Activated CD8-positive, alpha-beta T cell treated with anti-CD3 and anti-CD28 coated beads, Interleukin-2, amount 10 ng/mL, durations not matched to agents 7 days and 5 days (primary cell): ENCODE measurements at regions not wholly inside any gene's neighbourhood (a gene's known extent, or its start where the extent isn't known, plus 50 kb on each side); places are given as distances from the start of the nearest gene placed in this dataset.

Source experiments
- ATAC-seq: fragments of 150-1000 bp; cut with Tn5 transposase; one replicate; pipeline ENCODE4 v1.10.0; 2021; ENCODE audit warnings: moderate library complexity
- CTCF ChIA-PET: fragments of 350-600 bp; sonication (Branson Sonifier 250); formaldehyde crosslinking; loops from one replicate; lab custom pipeline; 2021; ENCODE audit warnings: antibody characterized with exemption; lab: Charles Lee
- POLR2A ChIA-PET: fragments of 350-600 bp; sonication (Branson Sonifier 250); formaldehyde crosslinking; loops from one replicate; lab custom pipeline; 2021; ENCODE audit warnings: antibody characterized with exemption; lab: Charles Lee
- DNase-seq: peaks from one replicate; pipeline ENCODE4 v3.0.0-alpha.2; 2020
- H3K27ac Mint-ChIP-seq: one replicate; pipeline ENCODE4 v1.8.0; 2021; ENCODE audit warnings: mild to moderate bottlenecking, mixed read lengths
- H3K27me3 Mint-ChIP-seq: one replicate; pipeline ENCODE4 v1.8.0; 2021; ENCODE audit warnings: low read depth, mixed read lengths
- H3K36me3 Mint-ChIP-seq: one replicate; pipeline ENCODE4 v1.8.0; 2021; ENCODE audit warnings: low read depth, mixed read lengths
- H3K4me1 Mint-ChIP-seq: one replicate; pipeline ENCODE4 v1.8.0; 2021; ENCODE audit warnings: low read depth, mixed read lengths
- H3K4me3 Mint-ChIP-seq: one replicate; pipeline ENCODE4 v1.8.0; 2021; ENCODE audit warnings: mild to moderate bottlenecking, mixed read lengths
- H3K9me3 Mint-ChIP-seq: one replicate; pipeline ENCODE4 v1.8.0; 2022; ENCODE audit warnings: mixed read lengths; ENCODE audit not compliant: insufficient read depth

GRCh38 chr3:25049304-25049703, 378.8 kb upstream of the RARB start:
- no peaks in the 10 kb centered on the region for H3K27me3 Mint-ChIP-seq
- DNase-seq: no peak
- H3K4me3 Mint-ChIP-seq: no peak overlapping the region
- no peaks in the 10 kb centered on the region for H3K36me3 Mint-ChIP-seq
- H3K9me3 Mint-ChIP-seq: no peaks in the 10 kb centered on the region
- no peak for ATAC-seq
- POLR2A ChIA-PET: no interaction called here
- no peak overlapping the region for H3K27ac Mint-ChIP-seq
- CTCF ChIA-PET: interaction anchor here (0.7 to 1.1 kb wide), 2 partner anchors 10 to 16 kb away, joined by 3 read pairs; no protein-coding TSS in a partner anchor
- no peaks in the 10 kb centered on the region for H3K4me1 Mint-ChIP-seq

- ChIA-PET POLR2A (no interaction called here), CTCF (no interaction called here)
- H3K27ac Mint-ChIP-seq: no peak overlapping the region
- ATAC-seq: no peak
- no peaks in the 10 kb centered on the region for H3K27me3 Mint-ChIP-seq
- no peaks in the 10 kb centered on the region for H3K9me3 Mint-ChIP-seq
- H3K4me3 Mint-ChIP-seq: no peak overlapping the region
- no peak for DNase-seq
- no peaks in the 10 kb centered on the region for H3K36me3 Mint-ChIP-seq
- no peaks in the 10 kb centered on the region for H3K4me1 Mint-ChIP-seq
Observed at GRCh38 chr3:25053360-25053759, 374.7 kb upstream of the RARB start.

- ChIA-PET POLR2A (interaction anchor here (0.6 kb wide), 1 partner anchor 87 kb away, joined by 3 read pairs; no protein-coding TSS in a partner anchor), CTCF (no interaction called here)
- no peaks in the 10 kb centered on the region for H3K27me3 Mint-ChIP-seq
- no peak overlapping the region for H3K4me3 Mint-ChIP-seq
- ATAC-seq (no peak), DNase-seq (no peak)
- H3K36me3 Mint-ChIP-seq: no peaks in the 10 kb centered on the region
- H3K4me1 Mint-ChIP-seq: no peaks in the 10 kb centered on the region
- no peak overlapping the region for H3K27ac Mint-ChIP-seq
- H3K9me3 Mint-ChIP-seq: no peaks in the 10 kb centered on the region
Observed at GRCh38 chr3:25056036-25056755, 371.9 kb upstream of the RARB start.

GRCh38 chr3:25056803-25057351, 371.2 kb upstream of the RARB start:
- ATAC-seq (no peak), DNase-seq (no peak)
- no peak overlapping the region for H3K27ac Mint-ChIP-seq
- H3K36me3 Mint-ChIP-seq: no peaks in the 10 kb centered on the region
- ChIA-PET POLR2A (no interaction called here), CTCF (no interaction called here)
- H3K27me3 Mint-ChIP-seq: no peaks in the 10 kb centered on the region
- H3K9me3 Mint-ChIP-seq: no peaks in the 10 kb centered on the region
- no peak overlapping the region for H3K4me3 Mint-ChIP-seq
- H3K4me1 Mint-ChIP-seq: no peaks in the 10 kb centered on the region

- ATAC-seq (no peak), DNase-seq (no peak)
- Mint-ChIP-seq H3K27ac (no peak overlapping the region), H3K36me3 (no peaks in the 10 kb centered on the region), H3K4me3 (no peak overlapping the region), H3K9me3 (no peaks in the 10 kb centered on the region), H3K4me1 (no peaks in the 10 kb centered on the region), H3K27me3 (no peaks in the 10 kb centered on the region)
- ChIA-PET CTCF (no interaction called here), POLR2A (no interaction called here)
Observed at GRCh38 chr3:25057379-25057778, 370.7 kb upstream of the RARB start.

GRCh38 chr3:25064681-25065080, 363.4 kb upstream of the RARB start:
- Mint-ChIP-seq H3K4me3 (no peak overlapping the region), H3K36me3 (no peaks in the 10 kb centered on the region), H3K27me3 (no peaks in the 10 kb centered on the region), H3K9me3 (no peaks in the 10 kb centered on the region), H3K27ac (no peak overlapping the region), H3K4me1 (no peaks in the 10 kb centered on the region)
- CTCF ChIA-PET: interaction anchor here (0.9 kb wide), 1 partner anchor 31 kb away, joined by 3 read pairs; no protein-coding TSS in a partner anchor
- ATAC-seq: no peak
- no peak for DNase-seq
- POLR2A ChIA-PET: no interaction called here

- H3K4me1 Mint-ChIP-seq: no peaks in the 10 kb centered on the region
- CTCF ChIA-PET: no interaction called here
Observed at GRCh38 chr3:25069970-25070369, 358.1 kb upstream of the RARB start.

GRCh38 chr3:25071846-25072245, 356.2 kb upstream of the RARB start:
- no peaks in the 10 kb centered on the region for H3K4me1 Mint-ChIP-seq
- no peaks in the 10 kb centered on the region for H3K27me3 Mint-ChIP-seq
- DNase-seq (no peak), ATAC-seq (no peak)
- no peaks in the 10 kb centered on the region for H3K36me3 Mint-ChIP-seq
- H3K27ac Mint-ChIP-seq: no peak overlapping the region
- peaks cover 5% of the 10 kb centered on the region for H3K9me3 Mint-ChIP-seq
- H3K4me3 Mint-ChIP-seq: no peak overlapping the region
- POLR2A ChIA-PET: no interaction called here
- CTCF ChIA-PET: no interaction called here

More at GRCh38 chr3:25069970-25070369, 358.1 kb upstream of the RARB start:
- POLR2A ChIA-PET: no interaction called here
- DNase-seq (no peak), ATAC-seq (no peak)
- no peaks in the 10 kb centered on the region for H3K27me3 Mint-ChIP-seq
- H3K9me3 Mint-ChIP-seq: peaks cover 5% of the 10 kb centered on the region
- H3K4me3 Mint-ChIP-seq: no peak overlapping the region
- no peak overlapping the region for H3K27ac Mint-ChIP-seq
- no peaks in the 10 kb centered on the region for H3K36me3 Mint-ChIP-seq

- CTCF ChIA-PET: no interaction called here
- no peak for ATAC-seq
- DNase-seq: no peak
- H3K27me3 Mint-ChIP-seq: no peaks in the 10 kb centered on the region
- POLR2A ChIA-PET: no interaction called here
- no peak overlapping the region for H3K27ac Mint-ChIP-seq
- peaks cover 5% of the 10 kb centered on the region for H3K9me3 Mint-ChIP-seq
- no peak overlapping the region for H3K4me3 Mint-ChIP-seq
- H3K4me1 Mint-ChIP-seq: no peaks in the 10 kb centered on the region
- H3K36me3 Mint-ChIP-seq: no peaks in the 10 kb centered on the region
Observed at GRCh38 chr3:25073423-25073822, 354.6 kb upstream of the RARB start.

- Mint-ChIP-seq H3K27me3 (no peaks in the 10 kb centered on the region), H3K4me3 (no peak overlapping the region), H3K36me3 (no peaks in the 10 kb centered on the region), H3K9me3 (peaks cover 5% of the 10 kb centered on the region), H3K4me1 (no peaks in the 10 kb centered on the region), H3K27ac (no peak overlapping the region)
- POLR2A ChIA-PET: no interaction called here
- CTCF ChIA-PET: no interaction called here
- DNase-seq: no peak
- no peak for ATAC-seq
Observed at GRCh38 chr3:25074149-25074548, 353.9 kb upstream of the RARB start.

- CTCF ChIA-PET: no interaction called here
- DNase-seq (no peak), ATAC-seq (no peak)
- H3K36me3 Mint-ChIP-seq: no peaks in the 10 kb centered on the region
- no peaks in the 10 kb centered on the region for H3K27me3 Mint-ChIP-seq
- no peaks in the 10 kb centered on the region for H3K9me3 Mint-ChIP-seq
- POLR2A ChIA-PET: no interaction called here
- no peak overlapping the region for H3K27ac Mint-ChIP-seq
- no peak overlapping the region for H3K4me3 Mint-ChIP-seq
- H3K4me1 Mint-ChIP-seq: no peaks in the 10 kb centered on the region
Observed at GRCh38 chr3:25080461-25080860, 347.6 kb upstream of the RARB start.

GRCh38 chr3:25084016-25084415, 344.0 kb upstream of the RARB start:
- Mint-ChIP-seq H3K4me1 (no peaks in the 10 kb centered on the region), H3K27me3 (no peaks in the 10 kb centered on the region), H3K27ac (no peak overlapping the region), H3K9me3 (no peaks in the 10 kb centered on the region), H3K36me3 (no peaks in the 10 kb centered on the region), H3K4me3 (no peak overlapping the region)
- DNase-seq (no peak), ATAC-seq (no peak)
- ChIA-PET CTCF (no interaction called here), POLR2A (no interaction called here)
